ENCODE measurements at regions not wholly inside any gene's neighbourhood (a gene's known extent, or its start where the extent isn't known, plus 50 kb on each side); places are given as distances from the start of the nearest gene placed in this dataset.

DNA sequence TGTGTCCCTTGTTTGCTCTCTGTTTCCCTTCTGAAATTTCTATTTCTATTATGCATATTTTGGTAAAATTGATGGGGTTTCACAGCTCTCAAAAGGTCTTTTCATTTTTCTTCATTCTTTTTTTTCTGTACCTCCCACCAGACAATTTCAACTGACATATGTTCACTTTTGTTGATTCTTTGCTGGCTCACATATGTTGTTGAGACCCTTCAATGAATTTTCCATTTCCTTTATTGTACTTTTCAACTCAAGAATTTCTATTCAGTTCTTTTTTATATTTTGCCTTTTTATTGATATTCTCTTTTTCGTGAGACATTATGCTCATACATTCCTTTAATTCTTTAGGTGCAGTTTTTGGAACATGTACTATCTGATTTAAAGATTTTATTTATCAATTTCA, 102.6 kb upstream of the GRIK1 start:
- TF ChIP-seq, protein P1, sequence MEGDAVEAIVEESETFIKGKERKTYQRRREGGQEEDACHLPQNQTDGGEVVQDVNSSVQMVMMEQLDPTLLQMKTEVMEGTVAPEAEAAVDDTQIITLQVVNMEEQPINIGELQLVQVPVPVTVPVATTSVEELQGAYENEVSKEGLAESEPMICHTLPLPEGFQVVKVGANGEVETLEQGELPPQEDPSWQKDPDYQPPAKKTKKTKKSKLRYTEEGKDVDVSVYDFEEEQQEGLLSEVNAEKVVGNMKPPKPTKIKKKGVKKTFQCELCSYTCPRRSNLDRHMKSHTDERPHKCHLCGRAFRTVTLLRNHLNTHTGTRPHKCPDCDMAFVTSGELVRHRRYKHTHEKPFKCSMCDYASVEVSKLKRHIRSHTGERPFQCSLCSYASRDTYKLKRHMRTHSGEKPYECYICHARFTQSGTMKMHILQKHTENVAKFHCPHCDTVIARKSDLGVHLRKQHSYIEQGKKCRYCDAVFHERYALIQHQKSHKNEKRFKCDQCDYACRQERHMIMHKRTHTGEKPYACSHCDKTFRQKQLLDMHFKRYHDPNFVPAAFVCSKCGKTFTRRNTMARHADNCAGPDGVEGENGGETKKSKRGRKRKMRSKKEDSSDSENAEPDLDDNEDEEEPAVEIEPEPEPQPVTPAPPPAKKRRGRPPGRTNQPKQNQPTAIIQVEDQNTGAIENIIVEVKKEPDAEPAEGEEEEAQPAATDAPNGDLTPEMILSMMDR (IDR thresholded peaks at IDR 0.05; ENCODE audit: low read depth, low read length): no peak
- no peak for TF ChIP-seq EZH2phosphoT487 (IDR thresholded peaks at IDR 0.05; ENCODE audit: low read depth)

Data from OCI-LY3 (cell line).